Prostate gland (tissue), 2 donors: ENCODE measurements at regions not wholly inside any gene's neighbourhood (a gene's known extent, or its start where the extent isn't known, plus 50 kb on each side); places are given as distances from the start of the nearest gene placed in this dataset.

Experiments used
- POLR2A ChIP-seq: fragments of 450-650 bp; IDR thresholded peaks from one replicate; pipeline ENCODE4 v1.6.1; 2016; ENCODE audit warnings: antibody characterized with exemption, mild to moderate bottlenecking
- TF ChIP-seq, protein P1 (sequence below), 4 experiments: fragments of 200-600 bp in 2 of 4; fragments of 450-650 bp in 2 of 4; sonication (generic) in 2 of 4; IDR thresholded peaks; 1 replicate in 3 of 4; 2 replicates in 1 of 4; pipeline ENCODE4 v1.5.1; 2016 to 2019; ENCODE audit warnings: antibody characterized with exemption in 4 of 4, mild to moderate bottlenecking in 2 of 4, moderate library complexity in 2 of 4

DNA sequence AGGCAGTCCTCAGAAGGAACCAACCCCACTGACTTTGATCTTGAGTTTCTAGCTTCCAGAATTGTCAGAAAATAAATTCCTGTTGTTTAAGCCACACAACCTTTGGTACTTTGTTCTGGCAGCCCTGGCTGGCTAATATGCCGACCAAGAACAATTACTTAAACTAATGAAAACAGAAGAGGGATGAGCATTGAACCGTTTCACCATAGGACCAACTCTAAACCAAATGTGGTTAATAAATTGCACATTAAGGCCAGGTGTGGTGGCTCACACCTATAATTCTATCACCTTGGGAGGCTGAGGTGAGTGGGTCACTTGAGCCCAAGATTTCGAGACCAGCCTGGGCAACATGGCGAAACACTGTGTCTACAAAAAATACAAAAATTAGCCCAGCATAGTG is 160.9 kb upstream of the RAI14 start:
- TF ChIP-seq, protein P1, sequence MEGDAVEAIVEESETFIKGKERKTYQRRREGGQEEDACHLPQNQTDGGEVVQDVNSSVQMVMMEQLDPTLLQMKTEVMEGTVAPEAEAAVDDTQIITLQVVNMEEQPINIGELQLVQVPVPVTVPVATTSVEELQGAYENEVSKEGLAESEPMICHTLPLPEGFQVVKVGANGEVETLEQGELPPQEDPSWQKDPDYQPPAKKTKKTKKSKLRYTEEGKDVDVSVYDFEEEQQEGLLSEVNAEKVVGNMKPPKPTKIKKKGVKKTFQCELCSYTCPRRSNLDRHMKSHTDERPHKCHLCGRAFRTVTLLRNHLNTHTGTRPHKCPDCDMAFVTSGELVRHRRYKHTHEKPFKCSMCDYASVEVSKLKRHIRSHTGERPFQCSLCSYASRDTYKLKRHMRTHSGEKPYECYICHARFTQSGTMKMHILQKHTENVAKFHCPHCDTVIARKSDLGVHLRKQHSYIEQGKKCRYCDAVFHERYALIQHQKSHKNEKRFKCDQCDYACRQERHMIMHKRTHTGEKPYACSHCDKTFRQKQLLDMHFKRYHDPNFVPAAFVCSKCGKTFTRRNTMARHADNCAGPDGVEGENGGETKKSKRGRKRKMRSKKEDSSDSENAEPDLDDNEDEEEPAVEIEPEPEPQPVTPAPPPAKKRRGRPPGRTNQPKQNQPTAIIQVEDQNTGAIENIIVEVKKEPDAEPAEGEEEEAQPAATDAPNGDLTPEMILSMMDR (IDR thresholded peaks at IDR 0.05), result no peak
- TF ChIP-seq POLR2A, result no peak
